Astrocyte (in vitro differentiated cells and primary cell): ENCODE measurements at regions not wholly inside any gene's neighbourhood (a gene's known extent, or its start where the extent isn't known, plus 50 kb on each side); places are given as distances from the start of the nearest gene placed in this dataset.
"Not testable (repeated sequence)": the region's sequence is repeated elsewhere in the genome, so short reads cannot be mapped to it uniquely, and the experiment has no call there.

Experiments
- DNase-seq: peaks from one replicate; pipeline ENCODE4 v3.0.0-alpha.2; 2010; ENCODE audit warnings: low read depth
- FAIRE-seq: peaks from 2 replicates; lab custom pipeline; 2011; peaks lifted over from hg19 to GRCh38; lab: Jason Lieb, UNC
- H2AFZ ChIP-seq: 2 replicates; pipeline ENCODE4 v1.6.0; 2012; ENCODE audit warnings: low read depth, low read length, inconsistent platforms
- H3K27ac ChIP-seq: 2 replicates; pipeline ENCODE4 v1.5.1; 2011; ENCODE audit warnings: low read depth, low read length, inconsistent platforms
- H3K27me3 ChIP-seq: 2 replicates; pipeline ENCODE4 v1.6.0; 2011; ENCODE audit warnings: low read length, inconsistent platforms; ENCODE audit not compliant: insufficient read depth
- H3K36me3 ChIP-seq: 2 replicates; pipeline ENCODE4 v1.5.1; 2011; ENCODE audit warnings: low read length, inconsistent platforms; ENCODE audit not compliant: insufficient read depth
- H3K4me1 ChIP-seq: 2 replicates; pipeline ENCODE4 v1.5.1; 2011; ENCODE audit warnings: low read length, inconsistent platforms; ENCODE audit not compliant: insufficient read depth
- H3K4me2 ChIP-seq: 2 replicates; pipeline ENCODE4 v1.6.0; 2012; ENCODE audit warnings: low read length, inconsistent platforms
- H3K4me3 ChIP-seq: 2 replicates; pipeline ENCODE4 v1.5.1; 2011; ENCODE audit warnings: low read depth, mild to moderate bottlenecking, low read length, inconsistent platforms; ENCODE audit not compliant: insufficient read depth
- H3K79me2 ChIP-seq: 2 replicates; pipeline ENCODE4 v1.6.0; 2012; ENCODE audit warnings: mild to moderate bottlenecking, low read length, inconsistent platforms; ENCODE audit not compliant: insufficient read depth
- H3K9ac ChIP-seq: 2 replicates; pipeline ENCODE4 v1.6.0; 2012; ENCODE audit warnings: mild to moderate bottlenecking, low read length, inconsistent platforms
- H3K9me3 ChIP-seq: 2 replicates; pipeline ENCODE4 v1.5.1; 2012; ENCODE audit warnings: low read depth, mild to moderate bottlenecking, low read length, inconsistent platforms; ENCODE audit not compliant: insufficient read depth
- H4K20me1 ChIP-seq: 2 replicates; pipeline ENCODE4 v1.6.0; 2012; ENCODE audit warnings: low read length, inconsistent platforms; ENCODE audit not compliant: insufficient read depth
- H3K27ac Mint-ChIP-seq: one replicate; pipeline ENCODE4 v1.8.0; 2021; ENCODE audit warnings: mild to moderate bottlenecking, mixed read lengths; ENCODE audit not compliant: unreplicated experiment
- H3K27me3 Mint-ChIP-seq: one replicate; pipeline ENCODE4 v1.8.0; 2021; ENCODE audit warnings: low read depth, mixed read lengths; ENCODE audit not compliant: unreplicated experiment
- H3K36me3 Mint-ChIP-seq: one replicate; pipeline ENCODE4 v1.8.0; 2021; ENCODE audit warnings: low read depth, mixed read lengths; ENCODE audit not compliant: unreplicated experiment
- H3K4me1 Mint-ChIP-seq: one replicate; pipeline ENCODE4 v1.8.0; 2021; ENCODE audit warnings: low read depth, mixed read lengths; ENCODE audit not compliant: unreplicated experiment
- H3K4me3 Mint-ChIP-seq: one replicate; pipeline ENCODE4 v1.8.0; 2021; ENCODE audit warnings: mild to moderate bottlenecking, moderate library complexity, mixed read lengths; ENCODE audit not compliant: unreplicated experiment
- H3K9me3 Mint-ChIP-seq: one replicate; pipeline ENCODE4 v1.8.0; 2021; ENCODE audit warnings: mild to moderate bottlenecking, mixed read lengths; ENCODE audit not compliant: unreplicated experiment

DNA sequence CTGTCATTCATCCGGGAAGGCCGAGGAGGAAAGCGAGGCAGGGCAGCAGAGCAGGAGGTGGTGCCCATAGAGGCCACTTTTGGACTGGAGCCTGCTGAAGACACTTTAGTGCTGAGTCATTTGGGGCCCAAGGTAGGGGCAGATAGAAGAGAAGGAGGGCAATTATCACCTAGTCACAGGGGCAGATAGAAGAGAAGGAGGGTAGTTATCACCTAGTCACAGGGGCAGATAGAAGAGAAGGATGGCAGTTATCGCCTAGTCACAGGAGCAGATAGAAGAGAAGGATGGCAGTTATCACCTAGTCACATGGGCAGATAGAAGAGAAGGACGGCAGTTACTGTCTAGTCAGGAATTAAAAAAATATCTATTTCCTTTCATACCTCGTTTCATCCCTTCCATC lies 1372.6 kb downstream of the FOXD4L5 start:
- H3K36me3 Mint-ChIP-seq, H3K9ac ChIP-seq, H2AFZ ChIP-seq, H4K20me1 ChIP-seq, FAIRE-seq, H3K27me3 Mint-ChIP-seq, H3K4me1 ChIP-seq, H3K79me2 ChIP-seq, DNase-seq, H3K9me3 Mint-ChIP-seq, H3K9me3 ChIP-seq, H3K4me3 ChIP-seq, H3K36me3 ChIP-seq, H3K27me3 ChIP-seq, H3K27ac Mint-ChIP-seq, H3K4me3 Mint-ChIP-seq, H3K4me1 Mint-ChIP-seq, H3K27ac ChIP-seq, H3K4me2 ChIP-seq: not testable (repeated sequence)

DNA sequence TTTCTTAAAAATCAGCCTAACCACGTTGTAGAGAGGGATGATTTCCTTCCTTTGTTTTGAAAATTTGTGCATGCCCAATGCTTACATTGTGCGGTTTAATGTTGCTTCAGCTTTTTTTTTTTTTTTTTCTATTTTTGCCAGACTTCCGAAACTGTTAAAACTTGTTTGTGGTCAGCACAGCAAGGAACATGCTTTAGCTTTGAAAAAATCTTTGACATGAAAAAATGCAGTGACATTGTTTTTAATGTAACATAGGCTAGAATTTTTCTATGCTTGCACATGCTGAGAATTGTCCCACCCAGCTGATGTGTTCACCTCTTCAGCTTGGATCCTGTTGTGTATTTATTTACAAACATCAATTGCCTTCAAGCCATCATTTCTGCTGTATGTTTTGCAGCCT lies 1375.9 kb downstream of the FOXD4L5 start:
- H2AFZ ChIP-seq, H3K36me3 Mint-ChIP-seq, FAIRE-seq, H3K79me2 ChIP-seq, H3K9ac ChIP-seq, H3K4me1 Mint-ChIP-seq, H3K27me3 ChIP-seq, DNase-seq, H3K36me3 ChIP-seq, H3K4me1 ChIP-seq, H3K9me3 ChIP-seq, H3K27ac ChIP-seq, H3K4me3 ChIP-seq, H3K27me3 Mint-ChIP-seq, H3K4me2 ChIP-seq, H3K27ac Mint-ChIP-seq, H3K4me3 Mint-ChIP-seq, H4K20me1 ChIP-seq, H3K9me3 Mint-ChIP-seq: not testable (repeated sequence)

- not testable (repeated sequence) for H3K27me3 Mint-ChIP-seq, H3K4me3 Mint-ChIP-seq, H3K4me1 Mint-ChIP-seq, H2AFZ ChIP-seq, H3K4me2 ChIP-seq, H3K4me1 ChIP-seq, H3K36me3 Mint-ChIP-seq, FAIRE-seq, H3K27ac ChIP-seq, H4K20me1 ChIP-seq, H3K9me3 ChIP-seq, H3K4me3 ChIP-seq, H3K27me3 ChIP-seq, H3K27ac Mint-ChIP-seq, H3K79me2 ChIP-seq, DNase-seq, H3K36me3 ChIP-seq, H3K9ac ChIP-seq, H3K9me3 Mint-ChIP-seq
Measured at GRCh38 chr9:63899637-63900190, 1385.3 kb downstream of the FOXD4L5 start.

DNA sequence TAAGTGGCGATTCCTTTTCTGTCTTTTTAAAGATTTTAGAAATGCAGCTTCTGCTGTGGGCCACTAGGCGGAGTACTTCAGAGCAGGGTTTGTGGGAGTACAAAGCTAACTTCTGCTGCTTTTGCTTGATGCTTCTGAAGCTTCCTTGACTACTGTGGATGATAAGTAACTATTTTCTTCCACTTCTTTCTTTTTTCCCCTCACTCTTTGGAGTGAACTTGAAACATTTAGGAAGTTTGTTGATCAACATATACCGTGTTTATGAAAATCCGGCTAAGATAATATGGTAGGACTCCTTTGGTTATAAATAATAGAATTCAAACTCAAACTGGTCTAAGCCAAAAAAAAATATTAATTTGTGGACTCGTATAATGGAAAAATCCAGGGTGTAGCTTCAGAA lies 1403.6 kb downstream of the FOXD4L5 start:
- H3K36me3 Mint-ChIP-seq: not testable (repeated sequence)

DNA sequence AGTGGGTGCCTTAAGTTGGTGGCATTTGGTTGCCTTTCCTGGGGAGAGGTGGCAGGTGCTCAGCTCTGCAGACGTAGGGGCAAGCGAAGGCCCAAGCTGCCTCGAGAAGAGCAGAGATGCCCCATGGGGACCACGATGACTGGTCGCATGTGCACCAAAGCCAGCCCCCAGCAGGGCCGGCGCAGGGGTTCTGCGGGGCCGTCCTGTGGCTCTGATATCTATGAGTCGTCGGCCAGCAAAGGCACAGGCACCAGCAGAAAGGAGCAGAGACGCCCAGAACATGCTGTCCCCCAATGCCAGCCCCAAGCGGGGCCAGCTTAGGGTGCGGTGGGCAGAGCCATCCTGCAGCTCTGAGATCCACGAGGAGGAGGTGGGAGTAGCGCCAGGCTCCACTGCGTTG lies 1408.6 kb downstream of the FOXD4L5 start:
- not testable (repeated sequence) for H4K20me1 ChIP-seq, H3K27me3 Mint-ChIP-seq, H3K9me3 ChIP-seq, H3K36me3 ChIP-seq, H3K4me1 Mint-ChIP-seq, H3K4me3 Mint-ChIP-seq, DNase-seq, H3K79me2 ChIP-seq, H3K4me1 ChIP-seq, H3K36me3 Mint-ChIP-seq, H3K27ac ChIP-seq, H3K9ac ChIP-seq, FAIRE-seq, H2AFZ ChIP-seq, H3K27ac Mint-ChIP-seq, H3K9me3 Mint-ChIP-seq, H3K4me2 ChIP-seq, H3K27me3 ChIP-seq, H3K4me3 ChIP-seq

More for the DNA sequence above, 1403.6 kb downstream of the FOXD4L5 start:
- not testable (repeated sequence) for H3K36me3 ChIP-seq, DNase-seq, H3K4me1 Mint-ChIP-seq, H3K4me1 ChIP-seq, FAIRE-seq, H3K79me2 ChIP-seq, H3K4me3 Mint-ChIP-seq, H3K27me3 ChIP-seq, H3K9me3 Mint-ChIP-seq, H3K27ac ChIP-seq, H3K27me3 Mint-ChIP-seq, H3K9me3 ChIP-seq, H3K4me3 ChIP-seq, H3K9ac ChIP-seq, H3K4me2 ChIP-seq, H2AFZ ChIP-seq, H3K27ac Mint-ChIP-seq, H4K20me1 ChIP-seq
